Stimulated activated CD4-positive, alpha-beta T cell treated with anti-CD3 and anti-CD28 coated beads, Interleukin-12 subunit alpha, Interleukin-12 subunit beta, amount 100 ng/mL, for 4 hours (primary cell): ENCODE measurements at regions not wholly inside any gene's neighbourhood (a gene's known extent, or its start where the extent isn't known, plus 50 kb on each side); places are given as distances from the start of the nearest gene placed in this dataset.
"Not testable (repeated sequence)": the region's sequence is repeated elsewhere in the genome, so short reads cannot be mapped to it uniquely, and the experiment has no call there.

Source experiments
- DNase-seq: peaks from one replicate; pipeline ENCODE4 v3.0.0-alpha.2; 2020

DNA sequence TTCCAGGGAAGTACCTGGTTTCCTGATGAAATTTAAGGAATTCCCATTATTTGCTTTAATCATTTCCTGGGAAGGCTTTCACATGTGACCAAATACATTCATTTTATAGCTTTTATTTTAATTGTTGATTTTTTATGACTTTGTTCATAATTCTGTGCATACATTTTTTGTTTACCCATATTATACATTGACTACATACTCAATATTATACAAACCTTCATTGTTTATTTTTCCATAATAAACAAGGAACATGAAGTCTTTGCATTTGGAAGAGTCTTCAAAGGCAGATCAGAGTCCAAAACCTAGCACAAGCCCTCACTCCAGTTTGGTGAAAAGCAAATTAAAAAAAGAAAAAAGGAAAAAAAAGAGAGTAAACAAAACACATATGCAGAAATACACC is 218.3 kb upstream of the NRIP1 start:
- DNase-seq, result no peak

DNA sequence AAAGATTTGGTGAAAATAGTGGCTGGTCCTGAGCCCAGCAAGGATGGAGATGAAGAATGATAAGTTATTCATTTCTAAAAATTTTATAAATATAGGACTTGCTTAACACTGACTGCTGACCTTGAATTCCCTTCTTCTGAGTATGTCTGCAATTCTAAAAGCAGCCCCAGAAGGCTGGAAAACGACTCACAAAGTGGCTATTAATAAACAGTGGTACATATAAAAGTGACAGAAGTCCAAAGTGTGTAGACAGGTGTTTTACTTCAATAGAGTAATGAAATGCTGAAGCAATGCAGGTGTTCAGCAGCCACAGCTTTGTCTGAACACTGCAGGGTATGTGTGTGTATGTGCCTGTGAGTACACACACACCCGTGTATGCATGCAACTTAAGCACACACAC is 219.0 kb upstream of the NRIP1 start:
- no peak for DNase-seq

DNA sequence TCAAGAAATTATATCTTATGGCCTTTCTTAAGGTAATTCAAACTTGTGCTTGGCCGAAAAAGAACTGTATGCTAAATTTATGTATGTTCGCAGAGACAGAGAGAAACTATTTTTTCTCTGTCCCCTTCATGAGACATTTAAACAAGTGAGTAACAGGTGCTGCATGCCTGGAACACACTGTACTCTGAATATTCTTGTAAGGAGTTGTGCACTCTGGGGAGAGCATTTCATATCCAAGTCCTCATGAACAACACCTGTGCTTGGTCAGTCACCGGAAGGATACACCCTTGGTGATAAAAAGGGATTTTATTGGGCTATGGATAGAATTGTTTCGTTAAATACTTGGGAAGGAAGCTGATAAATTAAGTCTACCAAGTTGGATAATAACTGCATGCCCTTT is 220.8 kb upstream of the NRIP1 start:
- no peak for DNase-seq

DNA sequence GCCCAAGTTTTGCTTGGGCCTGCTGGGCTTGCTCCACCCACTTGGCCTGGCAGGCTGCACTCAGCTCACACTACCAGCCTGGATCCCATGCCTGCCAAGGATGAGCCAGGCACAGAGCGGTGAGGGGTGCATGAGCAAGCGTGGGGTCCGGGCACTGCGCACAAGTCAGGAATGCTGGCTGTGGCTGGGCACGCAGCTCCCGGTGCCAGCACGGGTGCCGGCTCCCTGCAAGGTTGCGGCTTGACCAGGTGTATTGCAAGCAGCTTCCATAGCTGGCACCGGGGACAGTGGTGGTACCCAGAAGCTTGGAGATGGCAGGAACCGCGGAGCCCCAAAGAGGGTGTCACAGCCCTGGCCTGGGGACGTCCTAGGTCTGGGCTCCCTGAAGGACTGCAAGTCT is 224.4 kb upstream of the NRIP1 start:
- no peak for DNase-seq

DNA sequence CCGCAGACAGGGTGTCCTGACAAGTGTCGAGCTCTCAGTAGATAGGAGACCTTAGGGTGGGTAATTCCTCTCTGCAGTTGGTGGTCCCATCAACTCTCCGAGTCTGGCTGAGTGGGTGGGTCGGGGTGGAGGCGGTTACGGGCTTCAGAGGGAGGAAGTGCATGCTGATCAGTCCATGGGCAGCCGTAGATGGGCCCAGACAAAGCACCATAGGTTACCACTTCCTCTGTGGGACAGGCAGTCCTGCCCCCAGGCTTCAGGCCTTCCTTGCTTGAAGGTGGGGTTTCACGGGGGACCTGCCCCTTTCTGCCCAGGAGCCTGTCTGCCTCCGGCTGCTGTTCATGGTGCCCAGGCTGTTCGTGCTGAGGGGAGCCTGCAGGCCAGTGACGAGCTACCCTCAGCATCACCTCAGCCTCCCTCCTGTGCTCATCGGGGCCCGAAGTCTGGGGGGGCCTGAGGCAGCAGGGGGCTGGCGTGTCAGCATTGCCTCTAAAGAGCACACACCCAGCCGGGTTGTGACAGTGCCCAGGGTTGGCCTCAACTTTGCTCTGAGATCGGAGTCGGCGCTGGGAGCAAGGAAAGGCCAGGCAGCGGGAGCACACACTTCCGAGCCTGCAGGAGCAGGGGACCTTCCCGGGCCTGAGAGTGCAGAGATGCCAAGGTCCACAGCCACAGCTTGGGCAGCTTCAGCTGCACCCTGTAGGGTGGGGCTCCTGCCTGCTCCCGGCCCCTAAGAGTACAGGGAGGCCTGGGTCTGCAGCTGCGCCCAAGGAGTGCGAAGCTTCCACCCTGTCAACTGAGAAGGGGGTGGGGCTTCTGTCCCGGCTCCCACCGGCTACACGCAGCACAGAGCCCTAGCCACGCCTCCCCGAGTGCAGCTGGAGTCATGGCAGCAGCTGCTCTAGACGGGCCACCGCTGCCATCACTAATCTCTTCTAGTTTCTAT is 225.4 kb upstream of the NRIP1 start:
- no peak for DNase-seq

DNA sequence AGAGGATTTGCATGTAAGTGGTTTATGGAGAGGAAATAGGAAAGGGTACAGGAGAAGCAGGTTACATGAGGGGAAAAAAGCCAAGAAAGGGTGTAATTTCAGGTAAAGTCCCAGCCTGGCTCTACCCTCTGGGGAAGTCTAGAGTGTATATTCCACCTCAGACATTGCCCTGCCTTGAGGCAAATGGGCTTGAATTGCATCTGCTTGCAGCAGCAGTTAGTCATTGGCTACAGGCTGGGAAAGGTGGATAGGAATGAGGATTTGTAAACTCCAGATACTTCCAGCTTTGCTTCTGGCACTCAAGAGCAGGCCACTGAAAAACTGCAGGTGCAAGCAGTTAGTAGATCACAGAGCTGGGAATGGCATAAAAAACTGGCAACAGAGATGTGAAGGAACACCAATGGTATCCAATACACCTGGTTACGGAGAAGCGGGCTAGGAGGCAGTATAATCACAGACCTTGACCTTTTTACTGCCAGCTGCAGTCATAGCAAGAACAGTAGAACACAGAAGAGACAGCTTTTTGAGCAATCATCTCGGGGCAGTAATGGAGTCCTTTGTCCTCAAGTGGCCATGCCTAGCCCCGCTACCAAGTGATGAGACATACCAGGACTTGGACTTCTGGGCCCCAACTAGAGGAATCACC is 226.9 kb upstream of the NRIP1 start:
- no peak for DNase-seq

DNA sequence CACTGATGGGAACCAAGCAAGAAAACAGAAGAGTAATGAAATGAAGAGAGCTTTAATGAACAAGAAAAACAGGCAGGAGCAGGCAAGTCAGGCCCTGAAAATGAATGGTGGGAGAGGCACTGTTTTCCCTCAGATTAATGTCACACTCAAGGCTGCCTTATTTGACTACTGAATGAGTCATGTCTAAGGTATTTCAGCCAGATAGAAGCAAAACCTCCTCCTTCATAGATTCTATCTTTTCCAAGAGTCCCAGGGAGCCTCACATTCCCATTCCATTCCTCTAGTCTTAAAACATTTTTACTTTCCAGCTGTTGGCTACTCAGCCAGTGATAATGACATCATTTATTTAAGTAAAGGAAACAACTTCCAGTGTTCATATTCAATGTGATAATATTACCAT is 228.4 kb upstream of the NRIP1 start:
- no peak for DNase-seq

DNA sequence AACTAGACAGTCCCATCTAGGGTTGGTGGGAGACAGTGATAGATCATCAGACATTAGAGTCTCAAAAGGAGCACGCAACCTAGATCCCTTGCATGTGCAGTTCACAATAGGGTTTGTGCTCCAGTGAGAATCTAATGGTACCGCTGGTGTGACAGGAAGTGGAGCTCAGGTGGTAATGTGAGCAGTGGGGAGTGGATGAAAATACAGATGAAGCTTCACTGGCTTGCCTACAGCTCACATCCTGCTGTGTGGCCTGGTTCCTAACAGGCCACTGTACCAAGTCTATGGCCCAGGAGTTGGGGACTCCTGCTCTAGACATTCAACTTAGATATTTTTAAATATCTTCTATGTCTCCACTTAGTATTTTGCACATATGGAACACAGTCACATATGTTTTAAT is 231.1 kb upstream of the NRIP1 start:
- no peak for DNase-seq

DNA sequence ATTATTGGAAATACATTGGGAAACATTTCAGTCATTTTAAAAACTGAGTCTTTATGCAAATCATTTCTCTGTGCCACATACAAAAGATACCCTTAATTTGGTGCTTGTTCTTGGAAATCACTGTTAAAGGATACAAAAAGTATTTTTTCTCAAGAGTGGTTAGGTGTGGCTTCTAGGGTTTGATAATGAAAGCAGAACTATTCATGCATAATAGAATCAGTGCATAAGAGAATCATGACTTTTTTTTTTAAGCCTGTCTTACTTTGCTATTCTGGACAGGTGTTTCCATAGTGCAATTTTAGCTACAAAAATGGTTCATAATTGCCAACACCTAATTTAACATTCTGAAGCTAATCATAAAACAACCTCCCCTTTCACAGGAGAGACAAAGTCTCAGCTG is 233.0 kb upstream of the NRIP1 start:
- no peak for DNase-seq

DNA sequence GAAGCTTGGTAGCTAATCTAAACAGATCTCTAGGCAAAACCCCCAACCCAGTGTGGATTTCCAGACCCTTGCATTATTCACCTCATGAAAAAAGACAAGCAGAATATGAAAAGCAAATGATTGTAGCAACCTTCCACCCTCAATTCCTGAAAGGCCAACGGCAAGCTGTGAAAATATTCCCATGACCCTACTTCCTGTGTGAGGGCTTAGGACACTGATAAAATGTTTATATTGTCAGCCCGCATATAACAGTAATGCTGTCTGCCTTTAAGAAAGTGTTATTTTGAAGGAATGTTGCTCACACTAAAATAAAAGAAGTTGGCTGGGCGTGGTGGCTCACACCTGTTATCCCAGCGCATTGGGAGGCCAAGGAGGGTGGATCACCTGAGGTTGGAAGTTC is 233.5 kb upstream of the NRIP1 start:
- DNase-seq, result no peak

DNA sequence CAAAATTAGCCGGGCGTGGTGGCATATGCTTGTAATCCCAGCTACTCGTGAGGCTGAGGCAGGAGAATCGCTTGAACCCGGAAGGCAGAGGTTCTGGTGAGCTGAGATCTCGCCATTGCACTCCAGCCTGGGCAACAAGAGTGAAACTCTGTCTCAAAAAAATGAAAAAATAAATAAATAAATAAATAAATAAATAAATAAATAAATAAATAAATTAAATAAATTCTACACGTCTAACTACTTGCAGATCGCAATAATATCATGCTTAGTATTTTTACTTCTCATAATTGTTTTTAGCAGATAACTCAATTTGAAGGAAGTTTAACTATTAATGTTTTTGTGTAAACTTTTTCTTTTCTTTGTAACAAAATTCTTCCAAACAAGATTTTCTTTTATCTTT is 234.0 kb upstream of the NRIP1 start:
- not testable (repeated sequence) for DNase-seq

DNA sequence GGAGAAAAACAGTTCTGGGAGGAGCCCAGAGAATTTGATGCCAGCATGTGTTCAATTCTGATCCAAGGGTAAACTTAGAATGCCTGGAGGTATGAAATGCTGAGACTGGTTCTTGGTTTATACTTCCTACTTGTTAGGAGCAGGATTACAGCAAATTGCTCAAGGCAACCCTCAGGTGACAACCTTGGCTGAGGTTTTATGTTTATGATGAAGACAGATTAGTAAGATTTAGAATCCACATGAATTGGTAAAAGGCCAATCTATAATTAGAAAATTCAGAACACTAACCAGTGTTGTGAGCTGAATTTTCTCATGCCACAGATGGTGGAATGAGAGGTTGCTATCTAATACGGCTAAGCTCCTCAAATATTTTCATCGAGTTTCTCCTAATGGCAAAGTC is 235.3 kb upstream of the NRIP1 start:
- no peak for DNase-seq

DNA sequence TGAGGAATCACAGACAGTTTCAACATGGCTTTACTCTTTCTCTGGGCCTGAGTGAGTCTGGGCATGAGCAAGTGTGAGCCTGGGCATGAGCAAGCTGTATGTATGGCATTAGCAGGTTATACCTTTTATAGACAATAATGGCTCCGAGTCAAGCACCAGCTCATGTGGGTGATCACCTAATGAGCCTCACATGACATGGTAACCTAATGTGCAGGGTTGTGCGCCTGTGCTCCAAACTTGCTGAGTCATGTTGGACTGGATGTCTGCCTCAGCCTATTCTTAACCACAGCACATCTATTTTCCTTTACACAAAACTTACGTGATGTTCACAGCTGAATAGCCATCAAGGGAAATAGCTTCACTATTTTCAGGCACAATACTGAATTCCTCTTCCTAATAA is 236.2 kb upstream of the NRIP1 start:
- no peak for DNase-seq

DNA sequence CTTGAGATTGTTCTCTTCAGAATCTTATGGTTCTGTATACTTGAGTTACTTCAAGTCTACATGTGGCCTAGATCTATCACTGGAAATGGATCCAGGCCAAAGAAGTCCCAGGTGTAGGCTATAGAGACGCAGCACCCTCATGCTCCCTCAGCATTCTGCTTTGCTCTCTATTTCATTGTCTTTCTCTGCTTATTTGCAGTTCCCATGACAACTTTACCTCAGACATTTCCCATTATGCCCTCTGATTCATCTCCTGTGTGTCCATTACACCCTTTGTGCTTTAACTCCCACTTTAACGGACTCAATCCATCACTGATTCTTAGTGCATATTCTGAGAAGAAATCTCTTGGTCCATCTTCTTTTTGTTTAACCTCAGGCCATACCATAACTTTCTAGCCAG is 236.9 kb upstream of the NRIP1 start:
- DNase-seq, result no peak

DNA sequence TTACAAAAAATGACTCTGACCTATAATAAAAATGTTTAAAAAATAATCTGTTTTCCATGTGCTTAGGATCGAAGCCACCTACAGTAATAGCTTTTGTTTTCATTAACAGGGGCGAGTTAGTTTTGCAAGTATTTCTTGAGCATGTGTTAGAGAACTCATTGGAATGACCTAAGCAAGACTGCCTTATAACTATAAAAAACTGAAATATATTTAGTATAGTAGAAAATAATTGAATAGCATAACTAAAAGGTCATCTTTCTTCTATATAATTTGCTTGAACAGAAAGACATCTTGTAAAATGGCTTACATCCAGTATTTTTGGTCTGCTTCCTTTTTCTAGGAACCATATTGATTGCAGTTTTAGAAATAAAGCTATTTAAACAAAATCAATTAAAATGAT is 241.5 kb upstream of the NRIP1 start:
- no peak for DNase-seq

DNA sequence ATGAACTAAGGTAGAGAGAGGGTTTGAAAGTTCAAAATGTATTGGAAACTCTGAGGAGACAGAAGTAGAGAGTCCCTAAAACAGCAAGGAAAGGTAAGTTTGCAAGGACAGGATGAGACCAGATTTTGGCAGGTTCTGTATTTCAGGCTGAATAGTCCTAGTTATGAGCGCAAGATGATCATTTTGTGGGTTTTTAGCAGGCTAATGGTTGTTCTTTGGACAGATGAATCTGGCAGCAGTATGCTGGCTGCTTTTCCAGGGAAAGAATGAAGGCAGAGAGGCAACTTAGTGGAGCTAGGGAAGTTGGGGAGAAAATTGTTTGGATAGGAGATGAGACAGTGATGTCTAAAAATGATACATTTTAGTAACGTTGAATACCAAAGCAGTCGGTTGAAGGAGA is 243.5 kb upstream of the NRIP1 start:
- no peak for DNase-seq

DNA sequence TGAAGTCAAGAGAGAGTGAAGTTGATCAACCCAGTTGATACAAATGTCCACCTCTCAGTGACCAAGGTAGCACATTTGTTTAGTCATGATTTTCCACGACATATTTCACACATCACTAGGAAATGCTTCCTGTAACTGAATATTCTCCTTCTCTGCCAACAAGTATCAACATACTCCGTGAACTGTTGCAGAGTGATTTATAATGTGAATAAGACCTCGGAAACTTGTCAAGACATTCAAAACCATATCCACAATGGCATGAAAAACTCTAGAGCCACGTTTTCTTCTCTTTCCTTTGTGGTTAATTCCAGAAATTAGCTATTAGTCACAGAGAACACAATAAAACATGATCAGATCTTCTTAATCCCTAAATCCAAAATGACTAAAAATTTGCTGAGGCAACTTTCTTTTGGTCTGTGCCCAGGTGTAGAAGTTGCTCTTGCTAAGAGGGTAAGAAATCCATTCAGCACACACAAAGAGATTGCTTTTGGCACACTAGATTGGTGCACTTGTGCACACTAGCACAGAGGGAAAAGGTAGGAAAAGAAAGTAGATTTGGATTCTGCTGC is 244.3 kb upstream of the NRIP1 start:
- DNase-seq, result no peak

DNA sequence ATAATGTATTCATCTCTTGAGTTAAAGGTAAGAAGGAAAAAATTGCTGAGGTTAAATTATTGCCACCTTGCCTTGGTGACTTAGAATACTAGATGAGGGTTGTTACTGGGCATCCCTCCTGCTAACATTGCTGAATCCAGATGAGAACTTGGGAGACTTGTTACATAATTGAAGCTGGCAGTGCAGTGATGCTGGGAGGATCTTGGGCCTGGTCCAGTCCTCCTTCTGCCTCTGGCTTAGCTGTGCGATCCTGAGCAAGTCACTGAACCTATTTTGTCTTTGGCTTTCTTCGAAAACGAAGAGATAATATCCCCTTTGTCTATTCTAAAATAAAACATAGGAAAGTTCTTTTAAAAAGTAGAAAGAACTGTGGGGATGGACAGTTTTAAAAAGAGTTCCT is 244.9 kb upstream of the NRIP1 start:
- no peak for DNase-seq

DNA sequence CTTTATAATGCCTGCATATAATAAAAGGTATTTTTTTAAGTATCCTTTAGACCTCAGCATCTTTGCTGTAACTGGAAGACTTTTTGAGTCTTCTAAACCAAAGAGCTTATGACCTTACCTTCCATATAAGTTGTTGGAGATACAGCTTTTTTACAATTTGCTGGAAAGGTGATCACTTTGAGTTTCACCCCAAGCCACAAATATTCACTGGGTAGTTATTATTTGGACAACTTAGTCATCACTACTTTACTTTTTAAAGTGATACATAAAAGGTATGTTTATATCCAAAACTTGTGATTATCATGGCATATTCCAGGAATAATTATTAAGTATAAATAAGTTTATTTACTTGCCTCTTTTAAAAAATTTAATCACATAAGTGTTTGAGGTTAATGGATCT is 246.7 kb upstream of the NRIP1 start:
- DNase-seq, result no peak

DNA sequence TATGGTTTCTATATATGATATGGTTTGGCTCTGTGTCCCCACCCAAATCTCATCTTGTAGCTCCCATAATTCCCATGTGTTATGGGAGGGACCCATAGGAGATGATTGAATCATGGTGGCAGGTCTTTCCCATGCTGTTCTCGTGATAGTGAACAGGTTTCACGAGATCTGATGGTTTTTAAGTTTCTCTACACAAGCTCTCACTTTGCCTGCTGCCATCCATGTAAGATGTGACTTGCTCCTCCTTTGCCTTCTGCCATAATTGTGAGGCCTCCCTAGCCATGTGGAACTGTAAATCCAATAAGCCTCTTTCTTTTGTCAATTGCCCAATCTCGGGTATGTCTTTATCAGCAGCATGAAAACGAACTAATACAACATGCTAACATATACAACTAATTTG is 252.2 kb upstream of the NRIP1 start:
- DNase-seq, result not testable (repeated sequence)

DNA sequence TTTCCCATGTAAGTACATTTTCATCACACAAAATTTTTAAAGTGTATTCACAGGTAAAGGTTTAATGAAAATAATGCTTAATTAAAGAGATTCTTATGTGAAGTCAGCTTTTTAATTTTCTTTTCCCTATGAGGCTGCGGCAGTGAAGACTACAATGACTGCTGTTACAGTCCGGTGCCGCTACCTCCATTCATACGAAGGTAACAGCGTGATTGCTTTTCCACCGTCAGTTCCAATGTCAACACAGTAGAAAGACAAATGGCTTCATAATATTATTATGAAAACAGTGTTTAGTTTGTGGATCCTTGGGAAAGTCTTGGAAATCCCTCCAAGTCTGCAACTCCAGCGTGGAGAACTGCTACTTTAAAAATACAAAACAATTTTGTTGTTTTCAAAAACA is 254.9 kb upstream of the NRIP1 start:
- DNase-seq, result no peak

DNA sequence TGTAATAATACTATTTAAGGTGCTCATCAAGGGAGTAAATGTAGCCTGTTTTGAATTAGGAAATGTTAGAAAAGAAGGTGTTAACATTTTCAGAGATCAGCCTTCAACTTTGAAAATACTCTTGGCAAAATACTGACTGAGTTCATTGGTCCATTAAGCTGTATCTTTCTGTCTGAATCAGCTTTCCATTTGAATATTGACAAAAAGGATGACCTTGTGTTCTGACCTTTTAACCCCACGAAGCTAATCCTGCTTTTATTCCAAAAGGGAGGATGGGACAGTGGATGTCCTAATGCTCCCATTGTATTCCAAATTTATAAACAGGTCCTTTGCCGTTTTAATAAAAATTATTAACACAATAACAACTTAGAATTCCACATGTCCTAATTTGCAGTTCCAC is 259.7 kb upstream of the NRIP1 start:
- DNase-seq, result no peak

DNA sequence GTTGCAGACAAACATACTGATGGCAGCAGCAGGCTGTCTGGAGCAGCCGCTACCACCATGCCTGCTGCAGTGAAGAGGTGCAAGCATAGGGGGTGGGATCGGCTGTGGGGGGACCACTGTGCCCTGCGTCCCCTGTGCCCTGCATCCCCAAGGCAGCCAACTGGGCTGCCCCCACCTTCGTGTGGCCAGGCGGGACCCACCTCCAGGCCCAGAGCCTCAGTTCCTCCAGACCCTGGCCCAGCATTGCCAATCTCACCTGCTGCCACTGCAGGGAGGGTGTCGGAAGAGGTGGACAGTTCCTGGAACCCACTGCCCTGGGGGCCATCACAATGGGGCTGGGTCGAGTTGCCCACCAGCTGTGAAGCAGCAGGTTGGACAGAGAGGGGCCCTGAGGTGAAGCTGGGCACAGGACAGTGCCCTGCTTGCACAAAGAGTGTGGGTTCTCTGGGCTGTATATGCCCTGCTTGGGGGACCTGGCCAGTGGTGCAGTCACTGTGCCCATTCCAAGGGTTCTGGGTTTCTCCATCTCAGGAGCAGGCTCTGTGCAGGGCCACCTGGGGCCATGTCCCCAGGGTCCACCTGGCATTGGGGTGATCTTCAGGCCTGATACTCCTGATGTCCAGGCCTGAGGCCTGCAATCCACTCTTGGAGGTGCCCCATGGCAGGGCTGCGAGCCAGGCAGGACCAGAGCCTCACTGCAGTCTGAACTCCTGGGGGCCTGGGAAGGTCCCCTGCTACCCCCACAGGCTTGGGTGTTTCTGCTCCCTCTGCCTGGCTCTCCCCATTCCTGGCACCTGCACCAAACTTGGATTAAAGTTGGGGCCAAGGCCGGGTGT is 261.4 kb upstream of the NRIP1 start:
- no peak for DNase-seq
